ENCODE measurements at regions not wholly inside any gene's neighbourhood (a gene's known extent, or its start where the extent isn't known, plus 50 kb on each side); places are given as distances from the start of the nearest gene placed in this dataset.

DNA sequence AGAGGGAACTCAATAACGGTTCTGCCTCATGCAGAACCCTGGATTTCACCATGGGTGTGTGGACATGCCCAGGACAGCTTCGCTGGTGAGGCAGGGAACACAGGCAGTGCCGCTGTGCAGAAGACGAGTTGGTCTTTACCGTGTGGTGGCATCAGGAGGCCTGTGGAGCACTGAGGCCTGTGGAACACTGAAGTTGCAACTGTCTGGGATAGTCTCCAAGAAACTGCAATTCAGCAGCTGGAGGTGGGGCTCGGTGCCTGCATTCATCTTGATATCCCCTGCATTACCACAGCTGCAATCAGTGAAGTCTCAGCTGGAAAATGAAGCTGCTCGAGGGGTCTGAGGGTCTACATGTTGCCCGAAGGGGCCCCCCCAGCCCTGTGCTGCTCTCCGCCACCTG lies 202.4 kb upstream of the CDH4 start (continued):
- TF ChIP-seq, protein P1, sequence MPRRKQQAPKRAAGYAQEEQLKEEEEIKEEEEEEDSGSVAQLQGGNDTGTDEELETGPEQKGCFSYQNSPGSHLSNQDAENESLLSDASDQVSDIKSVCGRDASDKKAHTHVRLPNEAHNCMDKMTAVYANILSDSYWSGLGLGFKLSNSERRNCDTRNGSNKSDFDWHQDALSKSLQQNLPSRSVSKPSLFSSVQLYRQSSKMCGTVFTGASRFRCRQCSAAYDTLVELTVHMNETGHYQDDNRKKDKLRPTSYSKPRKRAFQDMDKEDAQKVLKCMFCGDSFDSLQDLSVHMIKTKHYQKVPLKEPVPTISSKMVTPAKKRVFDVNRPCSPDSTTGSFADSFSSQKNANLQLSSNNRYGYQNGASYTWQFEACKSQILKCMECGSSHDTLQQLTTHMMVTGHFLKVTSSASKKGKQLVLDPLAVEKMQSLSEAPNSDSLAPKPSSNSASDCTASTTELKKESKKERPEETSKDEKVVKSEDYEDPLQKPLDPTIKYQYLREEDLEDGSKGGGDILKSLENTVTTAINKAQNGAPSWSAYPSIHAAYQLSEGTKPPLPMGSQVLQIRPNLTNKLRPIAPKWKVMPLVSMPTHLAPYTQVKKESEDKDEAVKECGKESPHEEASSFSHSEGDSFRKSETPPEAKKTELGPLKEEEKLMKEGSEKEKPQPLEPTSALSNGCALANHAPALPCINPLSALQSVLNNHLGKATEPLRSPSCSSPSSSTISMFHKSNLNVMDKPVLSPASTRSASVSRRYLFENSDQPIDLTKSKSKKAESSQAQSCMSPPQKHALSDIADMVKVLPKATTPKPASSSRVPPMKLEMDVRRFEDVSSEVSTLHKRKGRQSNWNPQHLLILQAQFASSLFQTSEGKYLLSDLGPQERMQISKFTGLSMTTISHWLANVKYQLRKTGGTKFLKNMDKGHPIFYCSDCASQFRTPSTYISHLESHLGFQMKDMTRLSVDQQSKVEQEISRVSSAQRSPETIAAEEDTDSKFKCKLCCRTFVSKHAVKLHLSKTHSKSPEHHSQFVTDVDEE (CRISPR knock-in tag; IDR thresholded peaks at IDR 0.05): no peak
- TF ChIP-seq SNAI2 (CRISPR knock-in tag; IDR thresholded peaks at IDR 0.05): no peak
- TF ChIP-seq OSR1 (CRISPR knock-in tag; IDR thresholded peaks at IDR 0.05): no peak
- TF ChIP-seq GLIS3 (CRISPR knock-in tag; IDR thresholded peaks at IDR 0.05): no peak
- no peak for TF ChIP-seq ESRRG (CRISPR knock-in tag; IDR thresholded peaks at IDR 0.05)
- no peak for TF ChIP-seq ARNTL (CRISPR knock-in tag; IDR thresholded peaks at IDR 0.05; ENCODE audit: borderline replicate concordance, low read depth)

DNA sequence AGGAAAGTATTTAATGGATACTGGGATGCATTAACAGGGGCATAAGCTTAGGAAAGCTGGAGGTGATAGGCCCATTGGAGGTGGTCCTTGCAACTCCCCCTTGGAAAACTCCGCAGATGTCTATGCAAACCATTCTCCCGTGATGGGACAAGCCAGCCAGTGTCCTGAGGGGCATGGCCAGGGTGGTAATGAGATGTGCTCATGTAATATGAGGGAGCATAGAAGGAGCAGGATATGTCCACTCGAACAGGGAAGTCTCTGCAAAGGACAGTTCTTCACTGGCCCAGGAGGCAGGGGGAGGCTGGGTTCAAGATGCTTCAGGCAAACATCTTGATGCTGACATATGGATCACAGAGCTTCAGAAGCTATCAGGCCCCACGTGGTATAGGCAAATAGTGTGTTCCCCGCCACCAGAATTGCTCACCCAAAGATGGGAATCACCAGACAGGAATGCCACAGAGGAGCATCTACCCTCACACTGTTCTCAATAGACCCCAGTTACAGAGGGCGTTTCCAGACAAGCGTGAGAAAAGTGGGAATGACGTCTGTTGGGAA lies 201.6 kb upstream of the CDH4 start:
- ATAC-seq: no peak
- TF ChIP-seq TOX (CRISPR knock-in tag; IDR thresholded peaks at IDR 0.05; ENCODE audit: borderline replicate concordance) (no peak), PPARA (CRISPR knock-in tag; IDR thresholded peaks at IDR 0.05; ENCODE audit: borderline replicate concordance) (no peak), CSDC2 (CRISPR knock-in tag; IDR thresholded peaks at IDR 0.05) (no peak), ISL1 (CRISPR knock-in tag; IDR thresholded peaks at IDR 0.05) (no peak), SNAI2 (CRISPR knock-in tag; IDR thresholded peaks at IDR 0.05) (no peak), BACH2 (CRISPR knock-in tag; IDR thresholded peaks at IDR 0.05; ENCODE audit: borderline replicate concordance) (no peak), ZFP30 (CRISPR knock-in tag; IDR thresholded peaks at IDR 0.05) (no peak), ZNF565 (CRISPR knock-in tag; conservative IDR thresholded peaks at IDR 0.05; ENCODE audit: low read depth) (no peak)
- TF ChIP-seq, protein P2, sequence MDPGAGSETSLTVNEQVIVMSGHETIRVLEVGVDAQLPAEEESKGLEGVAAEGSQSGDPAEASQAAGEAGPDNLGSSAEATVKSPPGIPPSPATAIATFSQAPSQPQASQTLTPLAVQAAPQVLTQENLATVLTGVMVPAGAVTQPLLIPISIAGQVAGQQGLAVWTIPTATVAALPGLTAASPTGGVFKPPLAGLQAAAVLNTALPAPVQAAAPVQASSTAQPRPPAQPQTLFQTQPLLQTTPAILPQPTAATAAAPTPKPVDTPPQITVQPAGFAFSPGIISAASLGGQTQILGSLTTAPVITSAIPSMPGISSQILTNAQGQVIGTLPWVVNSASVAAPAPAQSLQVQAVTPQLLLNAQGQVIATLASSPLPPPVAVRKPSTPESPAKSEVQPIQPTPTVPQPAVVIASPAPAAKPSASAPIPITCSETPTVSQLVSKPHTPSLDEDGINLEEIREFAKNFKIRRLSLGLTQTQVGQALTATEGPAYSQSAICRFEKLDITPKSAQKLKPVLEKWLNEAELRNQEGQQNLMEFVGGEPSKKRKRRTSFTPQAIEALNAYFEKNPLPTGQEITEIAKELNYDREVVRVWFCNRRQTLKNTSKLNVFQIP (CRISPR knock-in tag; IDR thresholded peaks at IDR 0.05; ENCODE audit: borderline replicate concordance, low read depth): no peak
- TF ChIP-seq, protein P3, sequence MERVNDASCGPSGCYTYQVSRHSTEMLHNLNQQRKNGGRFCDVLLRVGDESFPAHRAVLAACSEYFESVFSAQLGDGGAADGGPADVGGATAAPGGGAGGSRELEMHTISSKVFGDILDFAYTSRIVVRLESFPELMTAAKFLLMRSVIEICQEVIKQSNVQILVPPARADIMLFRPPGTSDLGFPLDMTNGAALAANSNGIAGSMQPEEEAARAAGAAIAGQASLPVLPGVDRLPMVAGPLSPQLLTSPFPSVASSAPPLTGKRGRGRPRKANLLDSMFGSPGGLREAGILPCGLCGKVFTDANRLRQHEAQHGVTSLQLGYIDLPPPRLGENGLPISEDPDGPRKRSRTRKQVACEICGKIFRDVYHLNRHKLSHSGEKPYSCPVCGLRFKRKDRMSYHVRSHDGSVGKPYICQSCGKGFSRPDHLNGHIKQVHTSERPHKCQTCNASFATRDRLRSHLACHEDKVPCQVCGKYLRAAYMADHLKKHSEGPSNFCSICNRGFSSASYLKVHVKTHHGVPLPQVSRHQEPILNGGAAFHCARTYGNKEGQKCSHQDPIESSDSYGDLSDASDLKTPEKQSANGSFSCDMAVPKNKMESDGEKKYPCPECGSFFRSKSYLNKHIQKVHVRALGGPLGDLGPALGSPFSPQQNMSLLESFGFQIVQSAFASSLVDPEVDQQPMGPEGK (CRISPR knock-in tag; IDR thresholded peaks at IDR 0.05; ENCODE audit: borderline replicate concordance): no peak

DNA sequence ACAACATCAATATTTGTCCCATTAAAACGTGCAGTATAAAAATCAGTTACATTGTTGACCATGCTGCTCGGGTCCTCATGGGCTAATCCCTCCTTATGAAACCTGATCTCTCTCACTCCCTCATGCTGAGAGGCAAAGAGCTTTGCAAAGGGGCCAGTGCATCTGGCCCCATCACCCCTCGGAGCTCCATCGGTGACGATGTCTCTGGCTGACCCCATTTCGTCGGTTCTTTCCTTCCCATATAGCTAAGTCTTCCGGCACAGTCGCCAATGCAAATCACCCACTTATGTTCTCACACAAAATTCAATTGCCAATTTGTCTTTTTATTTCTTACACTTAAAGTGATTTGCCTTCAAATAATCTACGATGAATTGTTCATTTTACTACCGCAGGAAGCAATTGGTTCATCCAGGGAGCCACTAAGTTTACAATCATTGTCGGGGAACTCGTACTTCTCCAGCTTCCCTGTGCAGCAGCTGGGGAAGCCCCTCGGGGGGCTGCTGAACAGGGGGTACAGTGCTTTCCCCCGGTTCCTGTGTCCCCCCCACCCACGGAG lies 199.8 kb upstream of the CDH4 start:
- ATAC-seq: no peak
- TF ChIP-seq, protein P4, sequence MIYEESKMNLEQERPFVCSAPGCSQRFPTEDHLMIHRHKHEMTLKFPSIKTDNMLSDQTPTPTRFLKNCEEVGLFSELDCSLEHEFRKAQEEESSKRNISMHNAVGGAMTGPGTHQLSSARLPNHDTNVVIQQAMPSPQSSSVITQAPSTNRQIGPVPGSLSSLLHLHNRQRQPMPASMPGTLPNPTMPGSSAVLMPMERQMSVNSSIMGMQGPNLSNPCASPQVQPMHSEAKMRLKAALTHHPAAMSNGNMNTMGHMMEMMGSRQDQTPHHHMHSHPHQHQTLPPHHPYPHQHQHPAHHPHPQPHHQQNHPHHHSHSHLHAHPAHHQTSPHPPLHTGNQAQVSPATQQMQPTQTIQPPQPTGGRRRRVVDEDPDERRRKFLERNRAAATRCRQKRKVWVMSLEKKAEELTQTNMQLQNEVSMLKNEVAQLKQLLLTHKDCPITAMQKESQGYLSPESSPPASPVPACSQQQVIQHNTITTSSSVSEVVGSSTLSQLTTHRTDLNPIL (CRISPR knock-in tag; IDR thresholded peaks at IDR 0.05; ENCODE audit: low read depth): no peak
- TF ChIP-seq ZNF565 (CRISPR knock-in tag; conservative IDR thresholded peaks at IDR 0.05; ENCODE audit: low read depth): no peak
- TF ChIP-seq, protein P3 (CRISPR knock-in tag; IDR thresholded peaks at IDR 0.05; ENCODE audit: borderline replicate concordance): no peak
- TF ChIP-seq, protein P5, sequence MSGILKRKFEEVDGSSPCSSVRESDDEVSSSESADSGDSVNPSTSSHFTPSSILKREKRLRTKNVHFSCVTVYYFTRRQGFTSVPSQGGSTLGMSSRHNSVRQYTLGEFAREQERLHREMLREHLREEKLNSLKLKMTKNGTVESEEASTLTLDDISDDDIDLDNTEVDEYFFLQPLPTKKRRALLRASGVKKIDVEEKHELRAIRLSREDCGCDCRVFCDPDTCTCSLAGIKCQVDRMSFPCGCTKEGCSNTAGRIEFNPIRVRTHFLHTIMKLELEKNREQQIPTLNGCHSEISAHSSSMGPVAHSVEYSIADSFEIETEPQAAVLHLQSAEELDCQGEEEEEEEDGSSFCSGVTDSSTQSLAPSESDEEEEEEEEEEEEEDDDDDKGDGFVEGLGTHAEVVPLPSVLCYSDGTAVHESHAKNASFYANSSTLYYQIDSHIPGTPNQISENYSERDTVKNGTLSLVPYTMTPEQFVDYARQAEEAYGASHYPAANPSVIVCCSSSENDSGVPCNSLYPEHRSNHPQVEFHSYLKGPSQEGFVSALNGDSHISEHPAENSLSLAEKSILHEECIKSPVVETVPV (CRISPR knock-in tag; IDR thresholded peaks at IDR 0.05): no peak
- TF ChIP-seq PPARA (CRISPR knock-in tag; IDR thresholded peaks at IDR 0.05; ENCODE audit: borderline replicate concordance): no peak
- no peak for TF ChIP-seq SNAI2 (CRISPR knock-in tag; IDR thresholded peaks at IDR 0.05)
- TF ChIP-seq OSR1 (CRISPR knock-in tag; IDR thresholded peaks at IDR 0.05): no peak
- no peak for TF ChIP-seq ZC3H10 (CRISPR knock-in tag; IDR thresholded peaks at IDR 0.05)
- no peak for TF ChIP-seq ESRRG (CRISPR knock-in tag; IDR thresholded peaks at IDR 0.05)
- no peak for TF ChIP-seq TOX (CRISPR knock-in tag; IDR thresholded peaks at IDR 0.05; ENCODE audit: borderline replicate concordance)
- no peak for TF ChIP-seq RARB (CRISPR knock-in tag; IDR thresholded peaks at IDR 0.05)
